GM21786 (cell line): ENCODE measurements at regions not wholly inside any gene's neighbourhood (a gene's known extent, or its start where the extent isn't known, plus 50 kb on each side); places are given as distances from the start of the nearest gene placed in this dataset.
"Not testable (repeated sequence)": the region's sequence is repeated elsewhere in the genome, so short reads cannot be mapped to it uniquely, and the experiment has no call there.

Source experiments
- ATAC-seq: cut with Tn5 transposase; IDR thresholded peaks from one replicate; pipeline ENCODE4 v1.9.1; 2021; ENCODE audit not compliant: unreplicated experiment

DNA sequence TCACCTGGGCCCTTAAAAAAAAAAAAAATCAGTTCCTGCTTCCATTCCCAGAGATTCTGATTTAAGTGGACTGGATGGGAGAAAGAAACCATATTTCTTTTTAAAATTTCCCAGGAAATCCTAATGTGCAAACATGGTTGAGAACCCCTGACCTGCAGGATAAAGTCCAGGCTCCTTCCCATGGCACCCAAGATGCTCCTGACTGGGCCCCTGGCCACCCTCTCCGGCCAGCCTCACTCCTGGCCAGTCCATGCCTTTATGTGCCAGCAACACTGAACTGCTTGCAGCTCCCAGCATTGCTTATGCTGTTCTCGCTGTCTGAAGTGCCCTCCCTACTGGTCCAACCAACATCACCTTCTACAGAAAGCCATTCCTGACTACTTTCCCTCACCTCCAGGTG lies 93.9 kb downstream of the TEX35 start:
- ATAC-seq: no peak

DNA sequence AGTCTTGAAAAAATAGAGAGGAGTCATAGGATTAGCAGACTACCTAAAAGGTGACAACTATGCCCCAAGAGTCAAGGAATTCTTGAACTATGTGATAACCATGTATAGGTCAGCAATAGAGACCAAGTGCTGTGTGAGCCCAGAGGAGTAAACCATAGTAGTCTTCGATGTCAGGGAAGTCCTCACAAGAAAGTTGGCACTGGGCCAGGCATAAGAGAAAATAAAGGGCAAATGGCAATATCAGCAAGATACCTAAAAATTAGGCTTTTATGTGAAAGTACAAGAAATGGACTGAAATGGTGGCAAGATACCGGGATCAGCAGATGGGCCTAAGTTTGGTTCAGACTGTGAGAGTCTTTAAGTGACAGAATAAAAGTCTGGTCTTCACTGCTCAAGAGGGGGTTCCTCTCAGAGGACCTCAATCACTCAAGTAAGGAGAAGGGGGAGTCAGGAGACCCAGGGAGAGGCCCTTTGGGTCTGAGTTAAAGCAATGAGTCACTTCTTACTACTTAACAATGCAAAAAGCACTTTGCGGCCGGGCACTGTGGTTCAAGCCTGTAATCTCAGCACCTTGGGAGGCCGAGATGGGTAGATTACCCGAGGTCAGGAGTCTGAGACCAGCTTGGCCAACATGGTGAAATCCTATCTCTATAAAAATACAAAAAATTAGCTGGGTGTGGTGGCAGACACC lies 95.0 kb downstream of the TEX35 start:
- peak; percentile 57 for ATAC-seq

GRCh38 chr1:178609015-178609414 lies 96.1 kb downstream of the TEX35 start:
- ATAC-seq: no peak

DNA sequence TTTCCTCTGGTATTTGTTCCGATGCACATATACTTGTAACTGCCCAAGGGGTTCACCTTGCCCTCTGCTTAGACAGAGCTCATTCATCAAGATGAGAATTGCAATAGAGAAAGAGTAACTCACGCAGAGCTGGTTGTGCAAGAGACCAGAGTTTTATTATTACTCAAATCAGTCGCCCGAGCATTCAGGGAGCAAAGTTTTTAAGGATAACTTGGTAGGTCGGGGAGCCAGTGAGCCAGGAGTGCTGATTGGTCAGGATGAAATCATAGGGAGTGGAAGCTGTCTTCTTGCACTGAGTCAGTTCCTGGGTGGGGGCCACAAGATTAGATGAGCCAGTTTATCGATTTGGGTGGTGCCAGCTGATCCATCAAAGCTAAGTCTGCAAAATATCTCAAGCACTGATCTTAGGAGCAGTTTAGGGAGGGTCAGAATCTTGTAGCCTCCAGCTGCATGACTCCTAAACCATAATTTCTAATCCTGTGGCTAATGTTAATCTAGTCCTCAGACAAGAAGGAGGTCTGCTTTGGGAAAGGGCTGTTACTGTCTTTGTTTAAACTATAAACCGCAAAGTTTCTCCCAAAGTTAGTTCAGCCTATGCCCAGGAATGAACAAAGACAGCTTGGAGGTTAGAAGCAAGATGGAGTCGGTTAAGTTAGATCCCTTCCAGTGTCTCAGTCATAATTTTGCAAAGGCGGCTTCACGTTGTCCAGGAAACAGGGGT lies 97.9 kb downstream of the TEX35 start:
- ATAC-seq: not testable (repeated sequence)

DNA sequence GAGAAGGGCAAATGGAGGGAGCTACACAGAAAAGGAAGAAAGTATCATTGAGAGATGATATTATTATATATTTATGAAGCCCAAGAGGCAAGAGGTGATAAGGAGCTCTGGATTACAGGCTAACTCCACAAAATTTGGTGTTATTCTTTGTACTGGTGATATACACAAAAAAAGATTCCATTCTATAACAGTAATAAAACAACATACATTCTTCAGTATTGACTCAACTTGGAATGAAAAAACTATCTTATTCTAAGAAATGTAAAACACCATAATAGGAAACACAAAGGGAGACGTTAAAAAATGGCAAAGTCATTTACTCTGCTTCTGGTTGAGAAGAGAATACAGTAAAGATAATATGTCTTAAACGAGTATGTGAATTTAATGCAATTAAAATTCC lies 99.4 kb downstream of the TEX35 start:
- ATAC-seq: no peak

- no peak for ATAC-seq
Measured at GRCh38 chr1:178613271-178613945, 100.5 kb downstream of the TEX35 start.

- no peak for ATAC-seq
Measured at GRCh38 chr1:178614286-178614685, 101.4 kb downstream of the TEX35 start.

DNA sequence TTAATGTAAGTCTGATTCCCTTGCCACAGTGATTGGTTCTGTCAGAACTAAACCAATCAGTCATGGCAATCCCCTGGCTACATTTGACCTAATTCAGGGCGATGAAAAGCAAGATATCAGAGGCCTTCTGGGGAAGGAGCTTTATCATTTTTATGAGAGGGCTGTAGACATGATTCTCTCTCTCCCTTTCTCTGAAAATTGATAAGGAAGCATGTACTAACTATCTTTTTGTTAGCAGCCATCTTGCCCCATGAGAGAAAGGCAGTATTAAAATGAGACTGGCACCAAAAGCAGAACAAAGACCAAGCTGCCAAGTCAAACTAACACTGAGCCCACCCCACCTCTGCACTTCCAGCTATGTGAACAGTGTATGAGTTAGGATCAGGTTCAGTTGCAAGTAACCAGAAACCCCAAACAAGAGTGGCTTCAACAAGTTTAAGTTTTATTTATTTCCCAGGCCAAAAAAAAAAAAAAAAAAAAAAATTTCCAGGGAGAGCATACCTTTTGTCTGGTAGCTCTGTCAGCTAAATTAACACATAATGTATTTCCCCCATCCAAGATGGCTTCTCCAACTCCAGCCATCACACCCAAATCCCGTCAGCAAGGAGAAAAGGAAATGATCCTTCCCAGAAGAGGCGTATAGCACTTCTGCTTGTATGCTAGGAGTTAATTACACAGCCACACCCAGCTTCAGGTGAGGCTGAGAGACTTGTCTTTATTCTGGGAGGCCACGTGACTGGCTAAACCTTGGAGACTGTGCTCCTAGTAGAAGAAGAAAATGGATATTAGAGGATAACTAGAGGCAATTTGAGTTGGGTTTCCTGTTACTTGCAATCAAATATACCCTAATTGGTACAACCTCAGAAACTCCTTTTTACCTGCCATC lies 105.8 kb upstream of the RALGPS2 start:
- no peak for ATAC-seq

- ATAC-seq: no peak
Measured at GRCh38 chr1:178620584-178621475, 104.2 kb upstream of the RALGPS2 start.

DNA sequence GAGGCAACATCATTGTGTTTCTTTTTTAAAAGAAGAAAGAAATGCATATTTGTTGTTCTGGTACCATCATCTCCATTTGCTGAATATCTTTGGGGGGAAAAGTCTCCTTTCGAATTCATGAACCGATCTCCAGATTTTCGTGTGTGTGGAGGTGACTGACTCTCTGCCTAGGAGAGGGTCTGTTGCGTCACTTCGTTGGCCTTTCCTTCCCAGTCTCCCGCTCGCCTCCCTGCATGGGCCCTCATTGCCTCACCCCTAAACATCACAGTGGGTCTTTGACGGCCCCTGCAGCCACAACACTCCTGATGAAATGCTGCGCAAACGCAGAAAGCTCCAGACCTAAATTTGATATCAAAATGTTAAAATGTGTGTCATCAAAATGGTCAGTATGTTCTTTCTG lies 103.2 kb upstream of the RALGPS2 start:
- ATAC-seq: no peak

DNA sequence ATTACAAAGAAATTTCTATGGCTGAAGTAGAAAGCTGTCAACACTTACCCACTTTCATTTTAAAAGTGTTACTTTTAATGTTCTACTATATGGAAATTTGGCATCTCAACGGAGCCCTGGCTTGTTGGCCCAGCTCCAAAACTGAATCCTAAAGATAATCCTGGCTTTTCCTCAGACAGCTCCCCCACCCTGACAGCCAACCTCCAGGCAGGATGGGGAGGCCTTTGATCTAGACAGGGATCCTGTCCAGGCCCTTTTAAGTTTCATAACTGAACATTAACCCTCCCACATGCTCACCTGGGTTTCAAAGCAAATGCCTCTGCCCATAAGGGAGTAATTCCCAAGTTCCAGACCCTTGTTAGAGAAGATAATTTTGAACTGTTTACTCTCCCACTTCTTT lies 99.3 kb upstream of the RALGPS2 start:
- ATAC-seq: no peak

DNA sequence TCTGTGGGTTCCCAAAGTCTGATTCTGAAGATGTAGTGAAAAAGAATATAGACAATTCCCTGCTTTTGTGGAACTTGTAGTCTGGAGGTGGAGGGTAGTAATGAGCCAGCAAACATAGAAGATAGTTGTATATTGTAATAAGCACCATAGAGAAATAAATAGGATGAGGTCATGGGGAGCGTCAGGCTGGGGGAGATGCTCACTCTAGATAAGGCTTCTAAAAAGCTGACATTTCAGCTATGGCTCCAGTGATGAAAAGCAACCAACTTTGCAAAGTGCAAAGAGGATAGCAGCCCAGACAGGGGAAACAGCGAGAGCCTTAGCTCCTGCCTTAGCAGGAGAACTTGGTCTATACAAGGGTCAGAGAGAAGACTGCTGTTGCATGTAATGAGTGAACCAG lies 98.0 kb upstream of the RALGPS2 start:
- ATAC-seq: no peak

DNA sequence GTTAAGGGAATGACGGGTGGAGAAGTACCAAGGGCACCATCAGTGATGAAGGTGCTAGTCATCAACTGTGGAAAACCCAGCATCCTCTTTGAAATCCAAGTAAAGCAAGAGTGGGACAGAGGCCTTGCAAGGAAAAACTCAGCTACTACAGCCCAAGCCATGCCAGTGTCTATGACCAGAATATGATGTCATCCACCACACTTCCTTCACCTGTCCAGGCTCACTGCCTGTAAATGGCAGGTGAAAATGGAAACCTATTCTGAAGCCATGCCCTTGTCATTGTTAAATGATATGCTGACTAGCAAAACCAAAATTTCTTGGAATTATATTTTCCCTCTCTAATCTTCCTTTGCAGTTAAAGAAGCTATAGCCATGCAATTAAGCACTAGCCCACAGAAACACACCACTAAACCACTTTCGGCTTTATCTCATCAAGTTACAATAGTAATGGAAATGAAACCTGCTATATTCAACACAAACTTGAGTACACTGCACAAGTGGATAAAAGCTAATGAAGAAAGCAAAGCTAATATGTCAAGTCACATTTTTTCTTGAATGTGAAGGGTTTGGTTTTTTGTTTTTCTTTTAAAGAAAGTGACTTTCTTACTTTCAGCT lies 96.3 kb upstream of the RALGPS2 start:
- ATAC-seq: no peak

DNA sequence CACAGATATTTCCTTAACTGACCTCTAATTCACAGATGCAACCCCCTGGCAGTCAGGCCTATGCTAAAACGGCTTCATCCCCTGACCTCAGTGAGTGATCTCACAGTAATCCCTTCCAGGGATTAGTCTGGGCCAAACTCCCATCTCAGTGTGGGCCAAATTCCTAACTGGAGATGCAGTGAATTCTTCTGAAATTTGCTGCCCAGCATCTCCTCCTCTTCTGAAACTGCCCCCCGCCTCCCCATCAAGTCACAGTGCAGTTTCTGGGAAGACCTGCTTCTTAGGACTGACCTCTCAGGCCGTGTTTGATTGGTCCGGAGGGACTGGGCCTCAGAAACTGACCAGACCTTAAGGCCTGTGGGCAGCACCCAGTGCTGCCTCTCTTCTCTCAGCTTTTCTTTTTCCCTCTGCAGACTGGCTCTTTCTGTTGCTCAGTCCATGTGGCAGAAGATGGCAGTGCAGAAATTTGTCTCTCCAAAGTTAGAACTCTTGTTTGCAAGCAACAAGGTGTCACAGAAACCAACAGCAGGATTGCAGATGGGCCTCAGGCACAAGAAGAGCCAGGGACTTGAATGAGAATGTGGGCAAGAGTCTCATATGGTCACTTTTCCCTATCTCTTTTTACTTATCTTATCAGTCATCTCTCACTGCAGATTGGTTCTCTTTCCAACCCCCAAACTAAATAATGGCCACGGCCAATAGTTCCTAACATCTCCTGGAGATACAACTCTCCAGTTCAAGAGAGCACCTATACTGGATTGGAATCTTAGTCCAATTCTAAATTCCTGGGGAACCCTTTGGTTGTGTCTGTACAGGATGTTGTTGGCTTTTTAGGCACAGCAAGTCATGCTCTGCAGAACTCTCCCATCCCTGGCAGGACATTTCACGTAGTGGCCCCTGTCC lies 95.5 kb upstream of the RALGPS2 start:
- ATAC-seq: no peak

DNA sequence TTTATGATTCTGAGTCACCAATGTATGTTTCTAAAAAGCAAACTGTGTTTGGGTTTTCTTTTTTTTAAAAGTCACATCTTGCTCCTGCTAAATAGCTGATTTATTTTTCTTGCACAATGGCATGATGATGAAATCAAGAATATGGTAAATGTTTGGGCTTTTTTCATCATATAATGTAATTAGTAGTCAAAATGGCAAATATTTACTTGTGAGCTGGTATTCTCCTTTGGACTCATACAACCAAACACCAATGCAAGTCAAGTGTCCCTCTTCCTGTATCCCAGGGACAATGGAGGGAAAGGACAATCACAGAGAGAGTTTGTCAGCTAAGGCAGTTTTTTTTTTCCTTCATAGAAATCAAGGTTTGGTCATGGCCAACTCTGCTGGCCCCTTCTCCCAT lies 94.6 kb upstream of the RALGPS2 start:
- ATAC-seq: no peak

DNA sequence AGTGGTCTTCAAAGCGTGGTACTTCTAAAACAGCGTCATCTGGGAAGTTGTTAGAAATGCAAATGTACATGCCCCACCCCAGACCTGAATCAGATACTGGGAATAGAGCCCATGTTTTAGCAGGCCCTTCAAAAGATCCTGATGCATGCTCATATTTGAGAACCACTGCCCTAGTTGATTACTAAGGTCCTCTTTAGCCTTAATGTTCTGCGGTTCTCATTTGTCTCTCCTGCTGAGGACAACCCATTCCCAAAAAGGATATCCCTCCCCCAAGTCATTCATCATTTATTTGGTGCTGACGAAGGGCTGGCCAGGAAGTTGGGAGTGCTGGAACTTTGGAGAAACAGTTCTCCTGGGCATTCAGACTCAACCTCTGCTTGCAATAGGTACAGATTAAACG lies 92.4 kb upstream of the RALGPS2 start:
- no peak for ATAC-seq

- no peak for ATAC-seq
Measured at GRCh38 chr1:178633056-178633455, 92.0 kb upstream of the RALGPS2 start.

GRCh38 chr1:178634445-178634844 lies 90.6 kb upstream of the RALGPS2 start:
- ATAC-seq: no peak

DNA sequence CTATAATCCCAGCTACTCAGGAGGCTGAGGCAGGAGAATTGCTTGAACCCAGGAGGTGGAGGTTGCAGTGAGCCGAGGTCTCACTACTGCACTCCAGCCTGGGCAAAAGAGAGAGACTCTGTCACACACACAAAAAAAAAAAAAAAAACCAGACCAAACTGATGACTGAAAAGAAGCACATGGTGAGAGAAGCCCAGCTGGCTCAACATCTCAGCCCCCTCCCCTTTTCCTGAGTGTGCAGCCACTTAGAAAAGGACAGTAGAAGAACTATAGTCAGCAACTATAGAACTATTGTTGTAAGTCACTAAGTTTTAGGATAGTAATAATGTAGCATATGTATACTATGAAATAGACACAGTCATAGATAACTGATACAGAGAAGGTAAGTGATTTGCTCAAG lies 87.2 kb upstream of the RALGPS2 start:
- ATAC-seq: no peak
